Mammary epithelial cell (primary cell): ENCODE measurements at regions not wholly inside any gene's neighbourhood (a gene's known extent, or its start where the extent isn't known, plus 50 kb on each side); places are given as distances from the start of the nearest gene placed in this dataset.

ENCODE experiments used
- CTCF ChIP-seq, 2 donors: IDR thresholded peaks in 1 of 2; conservative IDR thresholded peaks in 1 of 2; 2 replicates each; pipeline ENCODE4 v1.5.1; 2011 to 2012; ENCODE audit warnings: inconsistent platforms in 2 of 2, low read length in 2 of 2, mild to moderate bottlenecking in 2 of 2, control low read depth in 1 of 2, low read depth in 1 of 2; ENCODE audit not compliant: insufficient read depth in 1 of 2; ENCODE audit errors: extremely low read depth in 1 of 2
- EZH2 ChIP-seq: IDR thresholded peaks from 2 replicates; pipeline ENCODE4 v1.6.1; 2012; ENCODE audit warnings: low read length, inconsistent platforms, borderline replicate concordance

GRCh38 chr10:42979181-42979580 is 97.7 kb upstream of the RET start:
- TF ChIP-seq CTCF (conservative IDR thresholded peaks at IDR 0.05 in 1 of 2, IDR thresholded peaks at IDR 0.05 in 1 of 2; ENCODE audit: extremely low read depth in 1 of 2, insufficient read depth in 1 of 2, low read depth in 1 of 2, low read length in 2 of 2): no peak
- TF ChIP-seq EZH2: no peak
